ENCODE measurements at regions not wholly inside any gene's neighbourhood (a gene's known extent, or its start where the extent isn't known, plus 50 kb on each side); places are given as distances from the start of the nearest gene placed in this dataset.

- TF ChIP-seq ARNTL (CRISPR knock-in tag; IDR thresholded peaks at IDR 0.05; ENCODE audit: borderline replicate concordance, low read depth) (no peak), RARB (CRISPR knock-in tag; IDR thresholded peaks at IDR 0.05) (no peak), ZC3H10 (CRISPR knock-in tag; IDR thresholded peaks at IDR 0.05) (no peak), PATZ1 (CRISPR knock-in tag; IDR thresholded peaks at IDR 0.05; ENCODE audit: borderline replicate concordance) (no peak), POU6F1 (CRISPR knock-in tag; IDR thresholded peaks at IDR 0.05; ENCODE audit: borderline replicate concordance, low read depth) (no peak), TSHZ2 (CRISPR knock-in tag; IDR thresholded peaks at IDR 0.05) (no peak), TOX (CRISPR knock-in tag; IDR thresholded peaks at IDR 0.05; ENCODE audit: borderline replicate concordance) (no peak), GLIS3 (CRISPR knock-in tag; IDR thresholded peaks at IDR 0.05) (no peak), CSRNP3 (CRISPR knock-in tag; IDR thresholded peaks at IDR 0.05) (no peak), SNAI2 (CRISPR knock-in tag; IDR thresholded peaks at IDR 0.05) (no peak)
Observed at GRCh38 chr1:217066794-217067193, 343.6 kb upstream of the ESRRG start.

Data from SK-N-SH treated with all-trans-retinoic acid at 6 μM for 48 hours (cell line).